NCI-H345 treated with DMSO at 0.1 percent for 48 hours (cell line): ENCODE measurements at regions not wholly inside any gene's neighbourhood (a gene's known extent, or its start where the extent isn't known, plus 50 kb on each side); places are given as distances from the start of the nearest gene placed in this dataset.
"Not testable (repeated sequence)": the region's sequence is repeated elsewhere in the genome, so short reads cannot be mapped to it uniquely, and the experiment has no call there.

Source experiments
- DNase-seq: peaks from one replicate; lab custom pipeline; 2025; ENCODE audit not compliant: unreplicated experiment; lab: John Stamatoyannopoulos, UW

DNA sequence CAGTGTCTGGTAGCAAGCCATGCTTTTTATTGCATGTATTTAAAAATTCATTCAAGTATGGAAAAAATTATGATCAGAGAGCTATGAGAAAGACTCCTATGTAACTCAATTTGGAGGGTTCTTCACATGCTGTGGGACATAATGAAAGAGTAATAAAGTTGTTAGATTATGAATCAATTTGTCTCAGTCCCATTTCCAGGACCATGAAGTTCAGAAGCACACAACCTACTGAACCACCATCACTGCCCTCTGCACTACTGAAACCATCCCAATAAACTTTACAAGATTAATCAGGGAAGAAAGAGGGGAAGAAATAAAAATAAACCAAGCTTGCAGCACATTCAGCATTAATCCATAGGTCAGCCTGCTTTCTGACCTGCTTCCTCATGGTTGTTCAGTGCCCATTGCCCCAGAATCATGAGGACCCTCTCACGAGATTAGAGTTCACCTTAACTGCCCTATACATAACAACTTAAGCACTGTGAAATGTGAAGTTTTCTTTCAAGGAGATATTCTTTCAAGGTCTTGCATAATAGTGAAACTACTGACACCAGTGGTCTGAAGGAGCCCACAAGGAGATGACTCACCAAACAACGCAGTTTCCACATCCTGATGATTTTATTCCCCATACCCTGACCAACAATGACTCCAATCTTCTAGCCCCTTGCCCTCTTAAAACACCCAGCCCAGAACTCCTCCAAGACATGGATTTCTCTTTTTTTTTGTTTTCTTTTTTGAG, 171.5 kb upstream of the ADCY1 start:
- DNase-seq = no peak

DNA sequence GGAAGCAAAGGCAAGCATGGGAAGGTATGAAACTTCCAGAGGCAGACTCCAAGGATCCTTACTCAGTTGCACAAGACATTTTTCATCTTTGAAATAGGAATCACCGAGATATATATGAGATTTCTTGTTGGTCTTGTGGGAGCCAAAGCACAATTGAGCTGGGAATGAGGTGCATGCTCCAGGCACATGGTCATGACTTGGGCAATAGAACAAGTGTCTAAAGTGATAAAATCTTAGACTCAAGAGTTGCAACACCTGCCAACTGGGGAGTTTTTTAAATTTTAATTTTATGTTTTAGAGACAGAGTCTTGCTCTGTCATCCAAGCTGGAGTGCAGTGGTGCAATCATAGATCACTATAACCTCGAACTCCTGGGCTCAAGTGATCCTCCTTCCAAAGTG, 169.5 kb upstream of the ADCY1 start:
- no peak for DNase-seq

DNA sequence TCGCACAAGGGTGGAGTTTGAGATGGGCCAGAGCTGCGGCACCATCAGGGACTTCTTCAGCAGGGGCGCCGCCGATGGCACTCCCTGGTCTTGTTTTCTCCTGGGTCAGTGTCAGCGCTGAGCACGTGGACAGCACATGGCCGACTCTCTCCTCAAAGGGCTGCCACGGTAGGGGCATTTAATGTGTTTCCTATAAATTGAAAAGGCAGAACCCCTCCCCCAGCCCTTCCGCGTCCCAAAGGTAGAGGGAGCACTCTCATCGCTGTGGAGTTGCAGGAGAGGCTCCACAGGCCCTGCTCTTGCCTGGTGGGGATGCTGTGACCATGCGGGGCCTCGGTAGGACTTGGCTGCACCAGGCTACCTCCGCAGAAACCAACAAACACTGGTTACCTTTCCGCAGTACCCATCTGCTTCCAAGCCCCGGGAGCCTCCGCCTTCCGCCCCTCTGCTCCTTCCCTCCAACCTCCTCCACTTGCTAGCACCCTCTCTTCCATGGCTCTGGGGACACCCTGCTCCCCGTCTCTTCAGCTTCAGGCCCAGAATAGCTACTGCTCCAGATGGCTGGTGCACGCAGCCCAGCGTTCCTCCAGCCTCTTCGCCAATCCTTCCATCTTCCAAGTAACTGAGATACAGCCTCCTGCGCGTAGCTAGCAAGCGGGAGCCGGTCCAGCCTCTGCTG, 166.3 kb upstream of the ADCY1 start:
- DNase-seq = no peak

DNA sequence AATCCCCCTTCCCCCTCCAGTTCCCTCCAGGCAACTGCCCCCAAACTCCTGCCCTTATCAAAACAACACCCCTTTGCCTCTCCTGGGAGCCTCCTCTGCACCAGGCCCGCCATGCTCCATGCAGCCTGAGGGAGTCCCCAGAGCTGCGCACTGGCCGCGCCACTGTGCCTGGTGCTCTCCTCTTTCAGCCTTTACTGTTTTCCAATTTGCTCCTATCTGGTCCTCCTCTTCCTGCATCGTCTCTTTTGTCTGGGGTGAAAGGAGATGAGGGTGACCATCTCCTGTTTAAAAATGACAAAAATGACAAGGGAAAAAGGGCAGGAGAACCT, 165.8 kb upstream of the ADCY1 start:
- DNase-seq = no peak

DNA sequence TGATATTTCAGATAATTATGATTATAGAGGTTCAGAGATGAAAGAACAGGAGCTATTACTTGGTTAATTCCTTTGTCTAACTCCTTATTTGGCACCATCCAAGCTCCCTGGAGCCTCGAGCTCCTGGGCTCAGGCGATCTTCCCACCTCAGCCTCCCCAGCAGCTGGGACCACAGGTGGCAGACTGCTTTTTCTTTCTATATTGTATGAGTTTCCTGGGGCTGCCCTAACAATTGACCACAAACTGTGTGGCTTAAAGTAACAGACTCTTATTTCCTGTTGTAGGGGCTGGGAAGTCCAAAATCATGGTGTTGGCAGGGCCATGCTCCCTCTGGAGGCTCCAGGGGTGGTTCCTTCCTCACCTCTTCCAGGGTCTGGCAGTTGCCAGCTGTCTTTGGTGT, 163.3 kb upstream of the ADCY1 start:
- DNase-seq = no peak

DNA sequence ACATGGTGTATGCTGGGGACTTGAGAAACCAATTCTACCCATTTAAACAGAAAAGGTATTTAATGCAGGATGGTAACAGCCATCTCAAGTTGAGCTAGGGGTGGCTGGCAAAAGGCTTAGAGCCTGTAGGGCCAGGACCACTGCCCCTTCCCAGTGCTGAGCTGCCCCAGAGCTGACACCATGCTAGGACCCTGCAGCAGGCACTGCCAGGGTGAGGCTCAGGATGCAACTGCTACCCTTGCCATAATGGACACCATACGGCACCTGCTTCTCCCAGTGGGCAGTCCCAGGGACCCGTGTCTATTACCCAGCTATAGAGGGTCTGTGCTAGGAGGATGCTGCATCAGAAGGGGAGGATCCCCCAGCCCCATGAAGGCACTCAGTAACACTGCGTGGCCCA, 160.7 kb upstream of the ADCY1 start:
- no peak for DNase-seq

DNA sequence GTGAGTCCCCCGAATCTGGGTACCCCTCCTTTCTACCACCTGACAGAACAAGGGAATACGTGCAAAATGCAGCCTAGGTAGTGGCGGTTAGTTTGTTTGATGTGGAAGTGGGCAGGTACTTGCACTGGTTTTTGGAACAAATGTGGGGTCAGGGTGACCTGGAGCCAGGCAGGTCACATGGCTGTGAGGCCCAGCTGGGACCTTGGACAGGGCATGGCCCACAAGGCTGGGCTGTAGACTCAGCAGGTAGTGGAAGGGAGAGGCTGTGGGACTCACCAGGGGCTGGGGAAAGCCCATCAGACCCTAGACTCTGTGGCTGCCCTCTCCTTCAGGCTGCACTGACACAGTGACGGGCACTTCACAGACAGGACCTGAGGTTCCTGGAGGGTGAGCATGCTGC, 159.9 kb upstream of the ADCY1 start:
- DNase-seq = no peak

DNA sequence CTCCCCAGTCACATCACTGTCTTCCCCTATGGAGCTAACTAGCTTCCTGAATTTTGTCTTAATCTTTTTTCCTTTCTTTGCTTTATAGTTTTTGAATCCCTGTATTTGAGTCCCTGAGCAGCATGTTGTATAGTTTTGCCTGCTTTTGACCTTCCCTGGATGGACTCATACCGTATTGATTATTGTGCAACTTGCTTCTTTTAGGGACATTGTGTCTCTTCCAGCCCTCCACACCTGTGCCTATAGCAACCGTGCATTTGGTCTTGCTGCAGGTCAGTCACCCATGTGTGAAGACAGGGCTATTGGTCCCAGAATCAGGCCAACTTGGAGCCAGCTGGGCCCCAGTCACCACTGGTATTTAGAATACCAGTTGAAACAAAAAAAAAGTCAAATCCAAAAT, 158.9 kb upstream of the ADCY1 start:
- DNase-seq = no peak

DNA sequence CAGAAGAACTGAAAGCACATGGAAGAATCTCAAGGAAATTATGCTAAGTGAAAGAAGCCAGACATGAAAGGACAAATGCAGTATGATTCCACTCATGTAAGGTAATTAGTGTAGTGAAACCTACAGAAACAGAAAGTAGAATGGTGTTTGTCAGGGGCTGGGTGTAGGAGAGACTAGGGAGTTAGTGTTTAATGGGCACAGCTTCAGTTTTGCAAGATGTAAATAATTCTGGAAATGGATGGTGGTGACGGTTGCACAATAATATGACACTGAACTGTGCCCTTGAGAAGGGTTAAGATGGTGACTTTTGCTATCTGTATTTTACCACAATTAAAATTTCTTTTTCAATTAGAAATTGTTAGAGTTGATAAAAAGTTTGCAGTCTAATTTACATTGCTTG, 157.3 kb upstream of the ADCY1 start:
- DNase-seq = no peak

DNA sequence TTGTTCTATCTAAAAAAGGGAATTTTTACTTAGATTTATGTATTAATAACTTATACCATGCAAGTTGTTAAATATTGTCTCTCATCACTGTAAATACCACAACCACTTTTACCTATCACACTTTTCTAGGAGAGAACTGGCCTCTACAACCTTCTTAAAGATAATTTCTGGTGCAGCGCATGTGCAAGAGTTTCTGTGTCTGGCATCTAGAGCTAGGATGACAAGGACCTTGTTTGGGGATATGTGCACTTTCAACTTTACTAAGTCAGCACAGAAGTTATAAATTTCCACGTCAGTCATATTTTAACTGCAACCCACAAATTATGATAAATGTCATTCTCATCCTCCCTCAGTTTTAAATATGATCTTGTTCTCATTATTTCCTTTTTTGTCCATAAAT, 156.9 kb upstream of the ADCY1 start:
- no peak for DNase-seq

DNA sequence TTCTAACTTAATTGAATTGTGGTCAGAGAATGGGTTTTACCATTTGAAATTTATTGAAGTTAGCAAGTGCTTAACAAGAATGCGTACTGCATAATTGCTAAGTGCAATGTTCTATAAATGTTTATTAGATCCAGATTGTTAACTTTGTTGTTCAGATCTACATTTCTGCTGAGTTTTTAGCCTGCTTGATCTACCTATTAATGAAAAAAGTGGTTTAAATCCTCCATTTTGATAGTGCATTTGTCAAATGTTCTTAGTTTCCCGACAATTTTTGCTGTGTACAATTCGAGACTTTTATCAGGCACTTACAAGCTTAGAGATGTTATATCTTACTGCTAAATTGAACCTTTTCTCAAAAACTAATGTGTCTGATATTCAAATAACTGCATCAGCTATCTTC, 156.4 kb upstream of the ADCY1 start:
- DNase-seq = no peak

DNA sequence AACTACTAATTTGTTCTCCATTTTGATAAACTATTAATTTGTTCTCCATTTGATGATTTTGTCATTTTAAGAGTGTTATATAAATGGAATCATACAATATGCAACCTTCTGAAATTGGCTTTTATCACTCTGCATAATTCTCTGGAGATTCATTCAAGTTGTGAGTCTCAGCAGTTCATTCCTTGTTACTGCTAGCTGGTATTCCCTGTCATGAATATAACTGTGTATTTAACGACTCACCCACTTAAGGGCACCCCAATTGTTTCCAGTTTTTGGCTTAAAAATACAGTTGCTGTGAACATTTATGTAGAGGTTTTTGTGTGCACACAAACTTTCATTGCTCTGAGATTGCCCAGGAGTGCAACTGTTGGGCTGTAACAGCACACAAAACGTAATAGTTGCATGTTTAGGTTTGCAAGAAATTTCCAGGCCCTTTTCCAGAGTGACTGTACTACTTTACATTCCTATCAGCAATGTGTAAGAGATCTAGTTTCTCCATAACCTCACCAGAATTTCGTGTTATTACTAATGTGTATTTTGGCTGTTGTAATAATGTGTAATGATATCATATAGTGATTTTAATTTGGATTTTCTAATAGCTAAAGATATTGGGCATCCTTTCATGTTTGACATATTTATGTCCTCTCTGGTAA, 153.2 kb upstream of the ADCY1 start:
- no peak for DNase-seq

DNA sequence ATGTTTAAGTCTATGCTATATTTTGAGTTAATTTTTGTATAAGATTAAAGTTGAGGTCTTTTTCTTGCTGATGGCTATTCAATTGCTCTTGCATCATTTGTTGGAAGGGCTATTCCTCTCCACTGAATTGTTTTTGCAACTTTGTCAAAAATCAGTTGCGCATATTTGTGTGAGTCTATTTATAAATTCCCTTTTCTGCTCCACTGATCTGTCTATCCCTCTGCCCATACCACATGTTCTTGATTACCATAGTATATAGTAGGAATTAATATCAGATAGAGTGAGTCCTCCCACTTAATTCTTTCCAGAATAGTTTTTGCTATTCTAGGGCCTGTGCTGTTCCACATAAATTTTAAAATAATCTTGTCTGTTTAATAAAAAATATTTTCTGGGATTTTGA, 152.4 kb upstream of the ADCY1 start:
- no peak for DNase-seq

DNA sequence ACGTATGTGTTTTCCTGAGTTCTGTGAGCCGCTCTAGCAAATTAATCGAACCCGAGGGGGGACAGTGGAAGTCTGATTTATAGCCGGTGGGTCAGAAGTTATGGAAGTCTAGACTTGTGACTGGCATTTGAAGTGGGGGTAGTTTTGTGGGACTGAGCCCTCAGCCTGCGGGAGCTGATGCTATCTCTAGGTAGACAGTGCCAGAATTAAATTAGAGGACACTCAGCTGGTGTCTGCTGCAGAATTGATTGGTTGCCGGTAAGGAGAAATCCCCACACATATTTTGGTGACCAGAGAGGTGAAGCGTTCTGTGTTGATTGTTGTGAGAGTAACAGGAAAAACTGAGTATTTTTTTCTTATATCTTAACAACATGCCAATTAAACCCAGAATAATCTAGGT, 143.8 kb upstream of the ADCY1 start:
- no peak for DNase-seq

DNA sequence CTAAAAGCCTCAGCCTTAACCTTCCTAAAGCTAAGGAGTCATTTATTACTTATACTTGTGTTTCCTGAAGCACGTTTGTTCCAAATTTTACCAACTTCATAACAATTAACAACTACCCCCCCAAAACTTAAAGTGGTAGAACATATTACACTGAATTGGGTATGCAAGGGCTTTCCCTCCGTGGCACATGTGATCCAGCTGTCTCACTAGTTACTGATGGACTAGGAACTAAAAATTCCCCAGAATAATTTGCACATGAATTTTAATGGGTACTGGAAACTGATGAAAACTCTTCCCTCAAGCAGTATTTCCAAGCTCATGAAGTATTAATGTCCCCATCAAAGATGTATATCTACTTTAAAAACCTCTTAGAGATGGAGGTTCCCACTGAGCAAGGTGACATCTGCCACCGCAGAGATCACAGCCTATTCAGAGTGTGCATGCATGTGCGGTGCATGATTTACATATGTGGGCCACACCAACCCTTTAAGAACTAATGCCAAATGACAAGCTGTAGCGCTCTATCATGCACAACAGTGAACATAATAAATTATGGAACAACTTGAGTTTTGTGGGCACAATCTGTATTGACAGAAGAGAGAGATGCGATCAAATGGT, 139.9 kb upstream of the ADCY1 start:
- DNase-seq = no peak

DNA sequence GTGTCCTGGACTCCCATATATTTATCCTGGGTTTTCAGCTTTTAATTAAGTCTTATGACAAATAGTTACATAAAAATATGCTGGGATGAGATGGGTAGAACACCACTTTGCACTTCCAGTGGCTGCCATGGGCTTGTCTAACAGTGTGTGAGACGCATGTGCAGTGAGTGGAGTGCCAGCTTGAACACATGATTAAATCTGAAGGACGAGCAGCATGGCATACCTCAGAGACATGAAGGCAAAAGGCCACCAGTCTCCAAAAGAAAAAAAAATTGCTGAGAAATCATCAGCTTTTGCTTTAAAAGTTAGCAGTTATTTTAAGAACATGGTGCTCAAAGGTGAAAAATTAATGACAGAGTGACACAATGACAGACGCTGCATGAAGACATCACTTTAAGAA, 139.0 kb upstream of the ADCY1 start:
- no peak for DNase-seq

DNA sequence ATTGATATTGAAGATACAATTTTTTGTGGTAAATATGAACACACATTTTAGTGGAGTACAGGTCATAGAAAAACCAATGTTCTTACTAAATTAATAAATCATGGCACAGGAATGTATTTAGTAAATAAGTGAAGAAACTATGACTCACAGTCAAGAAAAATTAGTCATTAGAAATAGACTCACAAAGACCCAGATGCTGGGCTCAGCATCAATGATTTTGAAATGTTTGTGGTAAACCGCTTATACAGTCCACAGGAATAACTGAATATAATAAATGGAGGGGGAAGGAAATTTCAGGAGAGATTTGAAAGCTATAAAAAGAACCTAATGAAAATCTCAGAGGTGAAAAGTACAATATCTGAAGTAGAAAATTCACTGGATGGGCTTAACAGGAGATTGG, 138.3 kb upstream of the ADCY1 start:
- no peak for DNase-seq

DNA sequence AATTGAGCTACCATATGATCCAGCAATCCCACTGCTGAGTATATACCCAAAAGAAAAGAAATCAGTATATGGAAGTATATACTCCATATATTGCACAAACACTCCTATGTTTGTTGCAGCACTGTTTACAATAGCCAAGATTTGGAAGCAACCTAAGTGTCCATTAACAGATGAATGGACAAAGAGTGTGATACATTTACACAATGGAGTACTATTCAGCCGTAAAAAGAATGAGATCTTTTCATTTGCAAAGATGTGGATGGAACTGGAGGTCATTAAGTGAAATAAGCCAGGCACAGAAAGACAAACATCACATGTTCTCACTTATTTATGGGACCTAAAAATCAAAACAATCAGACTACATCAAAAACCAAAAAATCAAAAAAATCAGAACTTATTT, 133.4 kb upstream of the ADCY1 start:
- DNase-seq = not testable (repeated sequence)

DNA sequence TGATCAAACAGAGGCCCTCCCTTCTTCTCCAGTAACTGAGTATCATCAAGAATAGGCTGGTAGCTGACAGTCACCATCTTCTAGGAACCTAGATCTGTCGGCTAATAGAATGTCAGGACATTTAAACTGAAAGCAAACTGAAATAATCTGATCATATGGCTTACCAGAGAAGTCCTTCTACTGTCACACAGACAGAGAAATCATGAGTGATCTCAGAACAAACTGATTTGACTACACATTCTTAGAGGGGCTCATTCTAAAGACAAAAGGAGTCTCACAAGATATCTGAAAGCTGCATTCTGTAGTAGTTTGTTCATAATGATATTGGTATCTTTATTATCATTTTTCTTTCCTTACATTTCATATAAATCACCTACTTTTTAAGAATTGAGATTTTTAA, 130.9 kb upstream of the ADCY1 start:
- no peak for DNase-seq

DNA sequence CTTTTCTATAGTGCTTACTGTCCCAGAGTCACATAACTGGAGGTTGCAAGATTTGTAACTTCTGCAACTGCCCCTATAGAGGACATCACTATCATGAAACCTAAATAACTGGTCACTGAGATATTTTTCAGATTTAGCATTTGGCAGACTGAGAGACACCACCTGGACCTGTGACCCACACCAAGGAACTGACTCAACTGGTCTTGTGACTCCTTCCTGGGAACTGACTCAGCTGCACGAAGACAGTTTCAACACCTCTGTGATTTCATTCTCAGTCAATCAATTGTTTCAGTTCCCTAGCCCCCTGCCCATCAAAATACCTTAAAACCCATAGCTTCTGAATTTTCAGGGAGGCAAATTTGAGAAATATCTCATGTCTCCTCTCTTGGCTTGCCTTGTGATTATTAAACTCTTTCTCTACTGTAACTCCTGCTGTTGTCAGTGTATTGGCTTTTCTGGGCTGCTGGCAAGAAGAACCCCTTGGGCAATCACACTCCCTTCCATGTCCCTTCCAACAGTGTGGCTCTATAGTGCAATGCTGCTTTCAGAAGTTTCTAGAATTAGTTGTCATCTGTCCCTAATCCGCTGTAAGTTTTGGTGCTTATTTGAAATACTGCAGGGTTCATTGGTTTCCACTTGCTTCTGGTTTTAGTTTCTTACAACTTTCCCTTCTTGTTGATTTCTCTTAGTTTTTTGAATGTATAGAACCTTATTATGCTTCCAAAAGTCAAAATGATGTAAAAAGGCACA, 127.8 kb upstream of the ADCY1 start:
- no peak for DNase-seq

DNA sequence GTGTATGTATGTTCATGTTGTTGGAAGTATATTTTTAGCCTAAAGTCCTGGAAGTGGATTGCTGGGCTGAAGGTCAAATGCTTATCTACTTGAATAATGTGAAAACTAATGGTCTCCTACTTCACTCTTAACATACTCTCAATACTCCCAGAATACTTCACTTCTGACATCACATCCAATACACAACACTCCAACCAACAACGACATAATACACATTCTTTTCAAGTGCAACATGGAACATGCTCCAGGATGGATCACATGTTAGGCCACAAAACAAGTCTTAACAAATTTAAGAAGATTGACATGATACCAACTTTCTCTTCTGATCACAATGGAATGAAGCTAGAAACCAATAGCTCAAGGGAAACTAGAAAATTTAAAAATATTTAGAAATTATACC, 126.9 kb upstream of the ADCY1 start:
- DNase-seq = no peak
